GM12874 (cell line): ENCODE measurements at regions not wholly inside any gene's neighbourhood (a gene's known extent, or its start where the extent isn't known, plus 50 kb on each side); places are given as distances from the start of the nearest gene placed in this dataset.

ENCODE experiments used
- TF ChIP-seq, protein P1 (sequence below): IDR thresholded peaks from 2 replicates; pipeline ENCODE4 v1.5.1; 2011; ENCODE audit warnings: low read depth, mild to moderate bottlenecking, control low read depth, low read length, moderate library complexity; ENCODE audit not compliant: insufficient read depth

DNA sequence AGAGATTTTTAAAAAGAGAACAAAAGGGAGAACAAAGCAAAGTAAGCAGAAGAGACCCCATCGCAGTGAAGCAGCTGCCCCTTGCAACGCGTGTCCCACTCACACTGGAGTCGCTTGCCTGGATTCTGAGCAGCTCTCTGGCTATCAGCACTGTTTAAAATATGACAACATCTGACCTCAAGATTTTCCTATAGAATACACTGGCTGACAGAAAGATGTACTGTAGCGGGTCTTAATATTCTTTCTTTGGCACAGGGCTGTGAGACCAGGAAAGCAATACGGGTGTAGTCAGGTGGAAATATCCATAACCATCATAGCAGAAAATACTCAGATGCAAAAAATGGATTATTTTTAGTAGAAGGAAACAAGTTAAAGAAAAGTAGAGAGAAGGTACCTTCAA is 125.7 kb upstream of the TNS3 start:
- TF ChIP-seq, protein P1, sequence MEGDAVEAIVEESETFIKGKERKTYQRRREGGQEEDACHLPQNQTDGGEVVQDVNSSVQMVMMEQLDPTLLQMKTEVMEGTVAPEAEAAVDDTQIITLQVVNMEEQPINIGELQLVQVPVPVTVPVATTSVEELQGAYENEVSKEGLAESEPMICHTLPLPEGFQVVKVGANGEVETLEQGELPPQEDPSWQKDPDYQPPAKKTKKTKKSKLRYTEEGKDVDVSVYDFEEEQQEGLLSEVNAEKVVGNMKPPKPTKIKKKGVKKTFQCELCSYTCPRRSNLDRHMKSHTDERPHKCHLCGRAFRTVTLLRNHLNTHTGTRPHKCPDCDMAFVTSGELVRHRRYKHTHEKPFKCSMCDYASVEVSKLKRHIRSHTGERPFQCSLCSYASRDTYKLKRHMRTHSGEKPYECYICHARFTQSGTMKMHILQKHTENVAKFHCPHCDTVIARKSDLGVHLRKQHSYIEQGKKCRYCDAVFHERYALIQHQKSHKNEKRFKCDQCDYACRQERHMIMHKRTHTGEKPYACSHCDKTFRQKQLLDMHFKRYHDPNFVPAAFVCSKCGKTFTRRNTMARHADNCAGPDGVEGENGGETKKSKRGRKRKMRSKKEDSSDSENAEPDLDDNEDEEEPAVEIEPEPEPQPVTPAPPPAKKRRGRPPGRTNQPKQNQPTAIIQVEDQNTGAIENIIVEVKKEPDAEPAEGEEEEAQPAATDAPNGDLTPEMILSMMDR, result no peak

DNA sequence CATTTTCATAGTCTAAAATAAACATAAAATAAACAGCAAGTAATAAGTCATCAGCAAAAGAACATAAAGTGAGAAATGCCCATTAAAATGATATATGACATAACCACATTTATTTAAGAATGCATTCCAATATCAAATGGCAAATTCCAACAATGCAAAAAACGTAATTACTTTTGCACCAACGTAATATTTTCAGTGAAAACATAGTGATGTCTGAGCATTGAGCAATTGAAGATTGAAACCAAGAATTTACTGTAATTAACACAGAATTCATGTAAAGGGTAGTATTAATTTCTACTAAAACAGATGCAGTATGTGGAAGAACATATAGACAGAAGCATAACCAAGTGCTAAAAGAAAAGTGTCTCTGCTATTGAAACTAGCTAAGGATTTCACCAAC is 123.0 kb upstream of the TNS3 start:
- TF ChIP-seq, protein P1, result no peak

DNA sequence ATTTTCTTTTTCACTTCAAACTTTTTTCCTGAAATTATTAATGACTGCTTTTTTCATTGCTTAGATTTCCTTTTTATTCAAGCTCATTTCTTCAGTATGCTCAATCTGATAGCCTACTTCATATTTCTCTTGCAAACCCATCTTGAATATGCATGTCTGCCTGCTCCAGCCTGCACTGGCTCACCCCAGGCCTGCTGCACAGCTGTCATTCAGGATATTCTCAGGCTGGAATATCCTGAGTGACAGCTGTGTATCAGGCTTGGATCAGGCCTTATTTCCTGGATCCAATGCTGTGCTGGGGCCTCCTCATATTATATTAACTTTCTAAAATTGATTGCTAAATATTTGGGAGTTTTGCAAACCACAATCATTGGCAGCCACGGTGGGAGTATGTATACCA is 120.2 kb upstream of the TNS3 start:
- TF ChIP-seq, protein P1, result no peak

DNA sequence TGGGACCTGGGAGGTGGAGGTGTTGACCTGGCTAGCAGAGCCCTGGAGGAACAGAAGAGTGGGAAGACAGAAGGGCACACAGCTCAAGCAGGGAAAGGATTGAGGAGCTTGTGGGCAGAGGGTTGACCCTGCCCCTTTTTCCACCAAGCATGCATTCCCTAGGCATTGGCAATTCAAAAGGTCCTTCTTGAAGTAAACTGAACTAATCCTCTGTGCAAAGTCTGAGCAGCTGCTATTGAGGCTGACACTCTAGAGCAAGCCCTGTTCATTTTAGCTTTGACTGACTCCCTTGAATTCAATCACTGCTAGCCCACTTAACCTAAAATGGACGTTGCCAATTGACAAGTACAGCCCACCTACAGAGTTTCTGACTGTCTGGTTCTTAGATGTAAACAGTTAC is 116.5 kb upstream of the TNS3 start:
- TF ChIP-seq, protein P1, result no peak

DNA sequence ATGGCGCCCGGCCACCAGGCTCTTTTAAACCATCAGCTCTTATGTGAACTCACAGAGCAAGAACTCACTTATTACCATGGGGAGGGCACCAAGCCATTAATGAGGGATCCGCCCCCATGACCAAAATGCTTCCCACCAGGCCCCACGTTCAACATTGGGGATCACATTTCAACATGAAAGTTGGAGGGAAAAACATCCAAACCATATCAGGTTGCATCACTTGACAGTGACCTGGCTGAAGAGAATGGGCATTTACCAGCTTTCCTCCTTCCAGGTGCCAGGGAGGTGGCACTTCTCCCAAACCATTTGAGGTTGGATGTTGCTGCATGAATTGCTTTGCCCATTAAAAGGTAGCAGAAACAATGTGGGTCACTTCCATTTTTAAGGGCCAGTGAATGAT is 115.6 kb upstream of the TNS3 start:
- TF ChIP-seq, protein P1, result no peak

DNA sequence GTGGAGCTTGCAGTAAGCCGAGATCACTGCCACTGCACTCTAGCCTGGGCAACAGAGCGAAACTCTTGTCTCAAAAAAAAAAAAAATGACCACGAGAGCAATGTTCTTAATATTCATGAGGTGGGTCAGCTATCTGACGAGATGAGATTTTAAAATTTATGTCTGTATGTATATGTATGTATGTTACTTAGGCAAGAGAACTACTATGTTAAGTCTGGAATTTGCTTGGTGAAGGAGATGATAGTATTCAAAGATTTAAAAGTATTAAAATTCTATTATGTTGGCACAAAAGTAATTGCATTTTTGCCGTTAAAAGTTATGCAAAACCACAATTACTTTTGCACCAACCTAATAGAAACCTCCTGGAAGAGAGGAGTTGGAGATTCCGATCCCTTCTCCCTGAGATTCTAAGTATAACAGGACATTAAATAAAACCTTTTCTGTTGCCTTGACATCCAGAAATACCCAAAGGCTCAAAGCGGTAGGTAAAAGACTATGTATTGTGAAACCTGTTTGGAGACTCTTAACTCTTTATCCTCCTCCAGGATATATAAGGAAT is 114.3 kb upstream of the TNS3 start:
- TF ChIP-seq, protein P1, result no peak

DNA sequence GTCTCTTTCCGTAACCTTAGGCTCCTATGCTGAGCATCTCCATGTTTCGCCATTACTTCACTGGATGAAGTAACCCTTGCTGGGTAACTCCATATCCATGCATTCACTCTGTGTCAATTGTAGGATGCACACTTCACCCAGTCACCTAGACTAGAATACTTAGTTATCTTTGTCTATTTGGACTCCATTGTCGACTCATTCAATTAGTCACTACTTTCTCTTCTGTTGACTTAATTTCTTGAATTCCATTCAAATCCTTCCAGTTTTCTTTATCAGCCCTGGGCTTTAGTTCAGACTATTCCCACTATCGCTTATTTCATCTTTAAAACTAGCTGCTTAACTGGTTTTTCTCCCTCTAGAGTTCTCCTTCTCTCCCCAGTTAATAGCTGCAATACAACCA is 111.3 kb upstream of the TNS3 start:
- TF ChIP-seq, protein P1, result no peak
